ENCODE measurements at regions not wholly inside any gene's neighbourhood (a gene's known extent, or its start where the extent isn't known, plus 50 kb on each side); places are given as distances from the start of the nearest gene placed in this dataset.

DNA sequence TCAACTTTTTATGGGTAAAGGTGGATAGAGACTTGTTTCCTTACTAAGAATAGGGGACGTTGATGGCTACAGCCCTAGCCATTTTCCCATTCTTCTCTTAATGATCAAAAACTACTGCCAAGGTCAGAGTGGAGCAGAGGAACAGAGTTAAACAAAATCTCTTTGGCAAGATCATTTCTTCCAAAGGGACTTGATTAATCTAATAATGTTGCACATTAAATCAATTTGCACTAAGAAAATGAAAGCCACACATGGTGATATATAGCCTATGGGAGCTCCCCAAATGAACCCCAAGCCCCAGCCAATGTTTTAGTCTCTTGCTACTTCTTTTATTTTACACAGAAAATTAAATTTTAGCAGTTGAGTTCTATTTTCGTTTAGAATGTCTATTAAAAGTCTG, 954.5 kb upstream of the SOX9 start:
- no peaks in the 10 kb centered on the region for H3K27me3 Mint-ChIP-seq (ENCODE audit: unreplicated experiment)
- H3K36me3 Mint-ChIP-seq (ENCODE audit: unreplicated experiment), result no peaks in the 10 kb centered on the region
- no peak overlapping the region for H3K4me3 Mint-ChIP-seq (ENCODE audit: unreplicated experiment)
- no peak for DNase-seq
- H3K4me1 Mint-ChIP-seq (ENCODE audit: low read depth, unreplicated experiment), result no peaks in the 10 kb centered on the region
- no peak overlapping the region for H3K27ac Mint-ChIP-seq (ENCODE audit: unreplicated experiment)
- TF ChIP-seq CTCF (IDR thresholded peaks at IDR 0.05; ENCODE audit: partially characterized antibody, unreplicated experiment), result no peak
- peaks cover 3% of the 10 kb centered on the region for H3K9me3 Mint-ChIP-seq (ENCODE audit: unreplicated experiment)

DNA sequence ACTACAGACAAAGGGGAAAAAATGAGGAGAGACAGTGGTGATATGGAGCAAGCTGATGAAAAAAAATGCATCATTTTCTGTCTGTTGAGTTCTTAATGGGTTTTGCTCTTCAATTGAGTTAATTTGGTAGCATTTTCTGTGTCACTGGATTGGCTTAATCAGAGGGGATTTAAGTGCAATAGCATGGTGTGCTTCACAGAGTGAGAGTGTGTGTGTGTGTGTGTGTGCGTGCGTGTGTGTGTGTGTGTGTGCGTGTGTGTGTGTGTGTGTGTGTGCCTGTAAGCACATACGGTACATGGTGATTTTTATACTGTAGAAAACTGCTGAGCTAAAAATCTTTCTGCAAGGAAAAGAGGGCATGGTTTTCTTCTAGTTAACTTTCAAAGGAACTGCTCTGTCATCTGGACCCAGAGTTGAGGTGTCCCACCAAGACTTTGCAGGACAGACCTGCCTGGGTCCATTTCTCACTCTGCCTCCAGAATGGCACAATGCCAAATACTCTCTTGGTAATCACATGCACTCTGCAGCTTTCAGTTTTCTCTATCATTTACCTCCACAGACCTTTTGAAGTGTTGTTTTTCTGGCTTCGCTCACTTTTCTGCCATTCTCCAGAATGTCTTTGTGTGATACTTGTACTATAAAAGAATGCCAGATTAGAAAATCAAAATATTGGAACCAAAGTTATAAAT, 952.6 kb upstream of the SOX9 start:
- no peak for DNase-seq
- Mint-ChIP-seq H3K4me3 (ENCODE audit: unreplicated experiment) (no peak overlapping the region), H3K4me1 (ENCODE audit: low read depth, unreplicated experiment) (no peaks in the 10 kb centered on the region), H3K36me3 (ENCODE audit: unreplicated experiment) (no peaks in the 10 kb centered on the region), H3K27me3 (ENCODE audit: unreplicated experiment) (no peaks in the 10 kb centered on the region), H3K27ac (ENCODE audit: unreplicated experiment) (no peak overlapping the region), H3K9me3 (ENCODE audit: unreplicated experiment) (peaks cover 3% of the 10 kb centered on the region)
- no peak for TF ChIP-seq CTCF (IDR thresholded peaks at IDR 0.05; ENCODE audit: partially characterized antibody, unreplicated experiment)

GRCh38 chr17:71170070-71170469, 950.8 kb upstream of the SOX9 start:
- Mint-ChIP-seq H3K4me3 (ENCODE audit: unreplicated experiment) (no peak overlapping the region), H3K9me3 (ENCODE audit: unreplicated experiment) (peaks cover 3% of the 10 kb centered on the region), H3K27me3 (ENCODE audit: unreplicated experiment) (no peaks in the 10 kb centered on the region), H3K4me1 (ENCODE audit: low read depth, unreplicated experiment) (no peaks in the 10 kb centered on the region), H3K27ac (ENCODE audit: unreplicated experiment) (no peak overlapping the region), H3K36me3 (ENCODE audit: unreplicated experiment) (no peaks in the 10 kb centered on the region)
- TF ChIP-seq CTCF (IDR thresholded peaks at IDR 0.05; ENCODE audit: partially characterized antibody, unreplicated experiment), result no peak
- no peak for DNase-seq

- no peaks in the 10 kb centered on the region for H3K36me3 Mint-ChIP-seq (ENCODE audit: unreplicated experiment)
- no peak overlapping the region for H3K27ac Mint-ChIP-seq (ENCODE audit: unreplicated experiment)
Measured at GRCh38 chr17:71171270-71171669, 949.5 kb upstream of the SOX9 start.

More at GRCh38 chr17:71171270-71171669, 949.5 kb upstream of the SOX9 start:
- Mint-ChIP-seq H3K9me3 (ENCODE audit: unreplicated experiment) (peaks cover 2% of the 10 kb centered on the region), H3K4me3 (ENCODE audit: unreplicated experiment) (no peak overlapping the region), H3K27me3 (ENCODE audit: unreplicated experiment) (no peaks in the 10 kb centered on the region), H3K4me1 (ENCODE audit: low read depth, unreplicated experiment) (peaks cover under 1% of the 10 kb centered on the region)
- no peak for TF ChIP-seq CTCF (IDR thresholded peaks at IDR 0.05; ENCODE audit: partially characterized antibody, unreplicated experiment)
- no peak for DNase-seq

All from glutamatergic neuron (in vitro differentiated cells).